ENCODE measurements at regions not wholly inside any gene's neighbourhood (a gene's known extent, or its start where the extent isn't known, plus 50 kb on each side); places are given as distances from the start of the nearest gene placed in this dataset.

- no peaks in the 10 kb centered on the region for H3K27me3 ChIP-seq
- DNase-seq (ENCODE audit: low spot score in 2 of 2), result no peak
- no peak overlapping the region for H3K27ac ChIP-seq
- H3K9me3 ChIP-seq, result no peaks in the 10 kb centered on the region
- no peak overlapping the region for H3K4me3 ChIP-seq
- intact Hi-C loops (cut with DNase I; ENCODE audit: low total_unique reads), result no loop called here
- H3K36me3 ChIP-seq, result no peaks in the 10 kb centered on the region
- H3K4me1 ChIP-seq, result no peaks in the 10 kb centered on the region
- TF ChIP-seq POLR2A (IDR thresholded peaks at IDR 0.05), result no peak
- no peak for TF ChIP-seq CTCF (IDR thresholded peaks at IDR 0.05)
- no peak for TF ChIP-seq POLR2AphosphoS5 (IDR thresholded peaks at IDR 0.05)
Measured at GRCh38 chr15:96183867-96184266, 146.6 kb upstream of the NR2F2 start.

GRCh38 chr15:96184297-96184696 lies 146.2 kb upstream of the NR2F2 start:
- Histone ChIP-seq H3K27ac (no peak overlapping the region), H3K4me3 (no peak overlapping the region), H3K27me3 (no peaks in the 10 kb centered on the region), H3K9me3 (no peaks in the 10 kb centered on the region), H3K36me3 (no peaks in the 10 kb centered on the region), H3K4me1 (no peaks in the 10 kb centered on the region)
- DNase-seq (ENCODE audit: low spot score in 2 of 2), result no peak
- no peak for TF ChIP-seq POLR2AphosphoS5 (IDR thresholded peaks at IDR 0.05)
- TF ChIP-seq POLR2A (IDR thresholded peaks at IDR 0.05), result no peak
- TF ChIP-seq CTCF (IDR thresholded peaks at IDR 0.05), result no peak
- intact Hi-C loops (cut with DNase I; ENCODE audit: low total_unique reads), result no loop called here

- Histone ChIP-seq H3K27ac (no peak overlapping the region), H3K36me3 (no peaks in the 10 kb centered on the region), H3K4me1 (no peaks in the 10 kb centered on the region), H3K27me3 (no peaks in the 10 kb centered on the region), H3K4me3 (no peak overlapping the region), H3K9me3 (no peaks in the 10 kb centered on the region)
- intact Hi-C loops (cut with DNase I; ENCODE audit: low total_unique reads), result no loop called here
- no peak for DNase-seq (ENCODE audit: low spot score in 2 of 2)
- TF ChIP-seq POLR2A (IDR thresholded peaks at IDR 0.05) (no peak), CTCF (IDR thresholded peaks at IDR 0.05) (no peak), POLR2AphosphoS5 (IDR thresholded peaks at IDR 0.05) (no peak)
Measured at GRCh38 chr15:96186105-96186504, 144.4 kb upstream of the NR2F2 start.

- TF ChIP-seq POLR2AphosphoS5 (IDR thresholded peaks at IDR 0.05), result no peak
- no peak for TF ChIP-seq POLR2A (IDR thresholded peaks at IDR 0.05)
- TF ChIP-seq CTCF (IDR thresholded peaks at IDR 0.05), result no peak
- DNase-seq (ENCODE audit: low spot score in 2 of 2), result no peak
- Histone ChIP-seq H3K27ac (no peak overlapping the region), H3K27me3 (no peaks in the 10 kb centered on the region), H3K9me3 (no peaks in the 10 kb centered on the region), H3K4me1 (no peaks in the 10 kb centered on the region), H3K4me3 (no peak overlapping the region), H3K36me3 (no peaks in the 10 kb centered on the region)
- intact Hi-C loops (cut with DNase I; ENCODE audit: low total_unique reads), result no loop called here
Measured at GRCh38 chr15:96187341-96188305, 142.9 kb upstream of the NR2F2 start.

- intact Hi-C loops (cut with DNase I; ENCODE audit: low total_unique reads), result no loop called here
Measured at GRCh38 chr15:96197721-96198120, 132.8 kb upstream of the NR2F2 start.

More at GRCh38 chr15:96197721-96198120, 132.8 kb upstream of the NR2F2 start:
- Histone ChIP-seq H3K9me3 (no peaks in the 10 kb centered on the region), H3K36me3 (peaks cover 3% of the 10 kb centered on the region), H3K4me3 (no peak overlapping the region), H3K27me3 (no peaks in the 10 kb centered on the region), H3K4me1 (no peaks in the 10 kb centered on the region), H3K27ac (no peak overlapping the region)
- no peak for TF ChIP-seq POLR2A (IDR thresholded peaks at IDR 0.05)
- no peak for TF ChIP-seq POLR2AphosphoS5 (IDR thresholded peaks at IDR 0.05)
- no peak for TF ChIP-seq CTCF (IDR thresholded peaks at IDR 0.05)
- no peak for DNase-seq (ENCODE audit: low spot score in 2 of 2)
